KBM-7 (cell line): ENCODE measurements at regions not wholly inside any gene's neighbourhood (a gene's known extent, or its start where the extent isn't known, plus 50 kb on each side); places are given as distances from the start of the nearest gene placed in this dataset.

ENCODE experiments used
- DNase-seq: peaks from one replicate; pipeline ENCODE4 v3.0.0-alpha.2; 2015
- in situ Hi-C: fragments of 300-500 bp; cut with MboI; formaldehyde crosslinking; loops from 2 replicates; pipeline ENCODE4 v1.14.3; 2020; ENCODE audit warnings: low sequenced_read_pairs, low pct_unique_long_range_greater_than_20kb, mixed read lengths

- no peak for DNase-seq
- in situ Hi-C loops = no loop called here
These were observed 54.2 kb downstream of the TMEM100 start for GRCh38 chr17:55668312-55668920.

- DNase-seq = no peak
- in situ Hi-C loops = no loop called here
These were observed 55.9 kb downstream of the TMEM100 start for GRCh38 chr17:55666806-55667205.

GRCh38 chr17:55664287-55664686, 58.4 kb downstream of the TMEM100 start:
- DNase-seq = peak; percentile 55
- in situ Hi-C loops = no loop called here

GRCh38 chr17:55663400-55663799, 59.3 kb downstream of the TMEM100 start:
- in situ Hi-C loops = no loop called here
- DNase-seq = no peak

- in situ Hi-C loops = no loop called here
- no peak for DNase-seq
These were observed 60.5 kb downstream of the TMEM100 start for GRCh38 chr17:55661963-55662834.

- no peak for DNase-seq
- in situ Hi-C loops = no loop called here
These were observed 61.4 kb downstream of the TMEM100 start for GRCh38 chr17:55661256-55661758.

- peak; percentile 42 for DNase-seq
- in situ Hi-C loops = no loop called here
These were observed 62.3 kb downstream of the TMEM100 start for GRCh38 chr17:55660178-55660886.

- in situ Hi-C loops = no loop called here
These were observed 63.0 kb downstream of the TMEM100 start for GRCh38 chr17:55659661-55660060.

GRCh38 chr17:55655777-55656176, 66.9 kb downstream of the TMEM100 start:
- no peak for DNase-seq
- in situ Hi-C loops = no loop called here

More at GRCh38 chr17:55659661-55660060, 63.0 kb downstream of the TMEM100 start:
- no peak for DNase-seq

- no peak for DNase-seq
- in situ Hi-C loops = no loop called here
These were observed 67.8 kb downstream of the TMEM100 start for GRCh38 chr17:55654821-55655220.

- DNase-seq = no peak
- in situ Hi-C loops = no loop called here
These were observed 68.6 kb downstream of the TMEM100 start for GRCh38 chr17:55654022-55654421.

GRCh38 chr17:55652825-55653224, 69.8 kb downstream of the TMEM100 start:
- no peak for DNase-seq

GRCh38 chr17:55652114-55652823, 70.4 kb downstream of the TMEM100 start:
- in situ Hi-C loops = no loop called here
- no peak for DNase-seq

More at GRCh38 chr17:55652825-55653224, 69.8 kb downstream of the TMEM100 start:
- in situ Hi-C loops = no loop called here

GRCh38 chr17:55649957-55650597, 72.6 kb downstream of the TMEM100 start:
- in situ Hi-C loops = no loop called here
- no peak for DNase-seq

- in situ Hi-C loops = no loop called here
- DNase-seq = no peak
These were observed 74.6 kb downstream of the TMEM100 start for GRCh38 chr17:55648086-55648485.

GRCh38 chr17:55645361-55645760, 77.3 kb downstream of the TMEM100 start:
- in situ Hi-C loops = no loop called here
- no peak for DNase-seq

- in situ Hi-C loops = no loop called here
- DNase-seq = no peak
These were observed 78.3 kb downstream of the TMEM100 start for GRCh38 chr17:55644346-55644745.

GRCh38 chr17:55642741-55643140, 79.9 kb downstream of the TMEM100 start:
- in situ Hi-C loops = no loop called here
- DNase-seq = peak; percentile 24

GRCh38 chr17:55641676-55642081, 81.0 kb downstream of the TMEM100 start:
- in situ Hi-C loops = no loop called here
- DNase-seq = peak; percentile 62
